Ascending aorta (tissue), 2 donors: ENCODE measurements at regions not wholly inside any gene's neighbourhood (a gene's known extent, or its start where the extent isn't known, plus 50 kb on each side); places are given as distances from the start of the nearest gene placed in this dataset.

ENCODE experiments used
- DNase-seq, 2 donors: peaks; one replicate each; pipeline ENCODE4 v3.0.0-alpha.2; 2019; ENCODE audit warnings: low spot score in 2 of 2
- H3K27ac ChIP-seq, 2 donors: fragments of 200-600 bp; sonication (generic); one replicate each; pipeline ENCODE4 v1.5.1; 2016 to 2017; ENCODE audit warnings: mild to moderate bottlenecking in 1 of 2
- H3K27me3 ChIP-seq: fragments of 200-600 bp; sonication (generic); one replicate; pipeline ENCODE4 v1.5.1; 2017
- H3K36me3 ChIP-seq, 2 donors: fragments of 200-600 bp; sonication (generic); one replicate each; pipeline ENCODE4 v1.5.1; 2016
- H3K4me1 ChIP-seq, 2 donors: fragments of 200-600 bp; sonication (generic); one replicate each; pipeline ENCODE4 v1.5.1; 2016 to 2017; ENCODE audit warnings: mild to moderate bottlenecking in 1 of 2
- H3K4me3 ChIP-seq, 2 donors: fragments of 200-600 bp; sonication (generic); one replicate each; pipeline ENCODE4 v1.5.1; 2016 to 2017; ENCODE audit warnings: mild to moderate bottlenecking in 1 of 2
- H3K9me3 ChIP-seq, 2 donors: fragments of 200-600 bp; sonication (generic); one replicate each; pipeline ENCODE4 v1.5.1; 2016
- CTCF ChIP-seq, 3 experiments: fragments of 200-600 bp in 2 of 3; fragments of 450-650 bp in 1 of 3; sonication (generic) in 2 of 3; IDR thresholded peaks; one replicate each; pipeline ENCODE4 v1.5.1; 2016 to 2019; ENCODE audit warnings: antibody characterized with exemption in 3 of 3, mild to moderate bottlenecking in 1 of 3, moderate library complexity in 1 of 3
- intact Hi-C: fragments of 100-400 bp; cut with DNase I; formaldehyde crosslinking; loops from one replicate; pipeline ENCODE4 v1.15.1; 2023

- no peak for TF ChIP-seq CTCF (IDR thresholded peaks at IDR 0.05)
- intact Hi-C loops = no loop called here
Measured at GRCh38 chr18:45378308-45378707, 237.0 kb upstream of the SLC14A2 start.

GRCh38 chr18:45378933-45379332 lies 236.3 kb upstream of the SLC14A2 start:
- no peak for TF ChIP-seq CTCF (IDR thresholded peaks at IDR 0.05)
- intact Hi-C loops = no loop called here
- Histone ChIP-seq H3K36me3 (no peaks in the 10 kb centered on the region), H3K27ac (no peak overlapping the region), H3K27me3 (no peaks in the 10 kb centered on the region), H3K4me3 (no peak overlapping the region), H3K9me3 (no peaks in the 10 kb centered on the region), H3K4me1 (no peaks in the 10 kb centered on the region)
- no peak for DNase-seq

More at GRCh38 chr18:45378308-45378707, 237.0 kb upstream of the SLC14A2 start:
- Histone ChIP-seq H3K27me3 (no peaks in the 10 kb centered on the region), H3K9me3 (no peaks in the 10 kb centered on the region), H3K27ac (no peak overlapping the region), H3K4me3 (no peak overlapping the region), H3K36me3 (no peaks in the 10 kb centered on the region), H3K4me1 (no peaks in the 10 kb centered on the region)
- DNase-seq = no peak

- H3K4me1 ChIP-seq = no peaks in the 10 kb centered on the region
- no peak overlapping the region for H3K27ac ChIP-seq
- H3K27me3 ChIP-seq = no peaks in the 10 kb centered on the region
- H3K4me3 ChIP-seq = no peak overlapping the region
- H3K9me3 ChIP-seq = no peaks in the 10 kb centered on the region
- DNase-seq = no peak
- no peak for TF ChIP-seq CTCF (IDR thresholded peaks at IDR 0.05)
- no peaks in the 10 kb centered on the region for H3K36me3 ChIP-seq
- intact Hi-C loops = loop anchor here (10.0 kb wide), 1 partner anchor 695 kb away; the partner anchor contains the start of gene SETBP1
Measured at GRCh38 chr18:45379903-45380302, 235.4 kb upstream of the SLC14A2 start.

GRCh38 chr18:45381282-45381681 lies 234.0 kb upstream of the SLC14A2 start:
- Histone ChIP-seq H3K36me3 (no peaks in the 10 kb centered on the region), H3K4me3 (no peak overlapping the region), H3K27ac (no peak overlapping the region), H3K9me3 (no peaks in the 10 kb centered on the region), H3K4me1 (no peaks in the 10 kb centered on the region), H3K27me3 (no peaks in the 10 kb centered on the region)
- no peak for TF ChIP-seq CTCF (IDR thresholded peaks at IDR 0.05)
- no peak for DNase-seq
- intact Hi-C loops = loop anchor here (10.0 kb wide), 1 partner anchor 696 kb away; the partner anchor contains the start of gene SETBP1

GRCh38 chr18:45383228-45383627 lies 232.0 kb upstream of the SLC14A2 start:
- H3K27me3 ChIP-seq = no peaks in the 10 kb centered on the region
- TF ChIP-seq CTCF (IDR thresholded peaks at IDR 0.05) = no peak
- no peak overlapping the region for H3K27ac ChIP-seq
- H3K4me1 ChIP-seq = no peaks in the 10 kb centered on the region
- H3K36me3 ChIP-seq = no peaks in the 10 kb centered on the region
- intact Hi-C loops = loop anchor here (10.0 kb wide), 1 partner anchor 698 kb away; the partner anchor contains the start of gene SETBP1
- no peak for DNase-seq
- no peaks in the 10 kb centered on the region for H3K9me3 ChIP-seq
- H3K4me3 ChIP-seq = no peak overlapping the region
